ENCODE measurements at regions not wholly inside any gene's neighbourhood (a gene's known extent, or its start where the extent isn't known, plus 50 kb on each side); places are given as distances from the start of the nearest gene placed in this dataset.

- no peak for TF ChIP-seq POLR2A (IDR thresholded peaks at IDR 0.05)
- TF ChIP-seq, protein P1, sequence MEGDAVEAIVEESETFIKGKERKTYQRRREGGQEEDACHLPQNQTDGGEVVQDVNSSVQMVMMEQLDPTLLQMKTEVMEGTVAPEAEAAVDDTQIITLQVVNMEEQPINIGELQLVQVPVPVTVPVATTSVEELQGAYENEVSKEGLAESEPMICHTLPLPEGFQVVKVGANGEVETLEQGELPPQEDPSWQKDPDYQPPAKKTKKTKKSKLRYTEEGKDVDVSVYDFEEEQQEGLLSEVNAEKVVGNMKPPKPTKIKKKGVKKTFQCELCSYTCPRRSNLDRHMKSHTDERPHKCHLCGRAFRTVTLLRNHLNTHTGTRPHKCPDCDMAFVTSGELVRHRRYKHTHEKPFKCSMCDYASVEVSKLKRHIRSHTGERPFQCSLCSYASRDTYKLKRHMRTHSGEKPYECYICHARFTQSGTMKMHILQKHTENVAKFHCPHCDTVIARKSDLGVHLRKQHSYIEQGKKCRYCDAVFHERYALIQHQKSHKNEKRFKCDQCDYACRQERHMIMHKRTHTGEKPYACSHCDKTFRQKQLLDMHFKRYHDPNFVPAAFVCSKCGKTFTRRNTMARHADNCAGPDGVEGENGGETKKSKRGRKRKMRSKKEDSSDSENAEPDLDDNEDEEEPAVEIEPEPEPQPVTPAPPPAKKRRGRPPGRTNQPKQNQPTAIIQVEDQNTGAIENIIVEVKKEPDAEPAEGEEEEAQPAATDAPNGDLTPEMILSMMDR (IDR thresholded peaks at IDR 0.05), result no peak
Observed at GRCh38 chr10:78202386-78202785, 168.7 kb downstream of the RPS24 start.

All from testis (tissue), 2 donors.